HG03575 (cell line): ENCODE measurements at regions not wholly inside any gene's neighbourhood (a gene's known extent, or its start where the extent isn't known, plus 50 kb on each side); places are given as distances from the start of the nearest gene placed in this dataset.

ENCODE experiments used
- ATAC-seq: cut with Tn5 transposase; IDR thresholded peaks from one replicate; pipeline ENCODE4 v1.9.1; 2021; ENCODE audit not compliant: unreplicated experiment, insufficient number of reproducible peaks, low FRiP score; ENCODE audit errors: extremely low read depth

DNA sequence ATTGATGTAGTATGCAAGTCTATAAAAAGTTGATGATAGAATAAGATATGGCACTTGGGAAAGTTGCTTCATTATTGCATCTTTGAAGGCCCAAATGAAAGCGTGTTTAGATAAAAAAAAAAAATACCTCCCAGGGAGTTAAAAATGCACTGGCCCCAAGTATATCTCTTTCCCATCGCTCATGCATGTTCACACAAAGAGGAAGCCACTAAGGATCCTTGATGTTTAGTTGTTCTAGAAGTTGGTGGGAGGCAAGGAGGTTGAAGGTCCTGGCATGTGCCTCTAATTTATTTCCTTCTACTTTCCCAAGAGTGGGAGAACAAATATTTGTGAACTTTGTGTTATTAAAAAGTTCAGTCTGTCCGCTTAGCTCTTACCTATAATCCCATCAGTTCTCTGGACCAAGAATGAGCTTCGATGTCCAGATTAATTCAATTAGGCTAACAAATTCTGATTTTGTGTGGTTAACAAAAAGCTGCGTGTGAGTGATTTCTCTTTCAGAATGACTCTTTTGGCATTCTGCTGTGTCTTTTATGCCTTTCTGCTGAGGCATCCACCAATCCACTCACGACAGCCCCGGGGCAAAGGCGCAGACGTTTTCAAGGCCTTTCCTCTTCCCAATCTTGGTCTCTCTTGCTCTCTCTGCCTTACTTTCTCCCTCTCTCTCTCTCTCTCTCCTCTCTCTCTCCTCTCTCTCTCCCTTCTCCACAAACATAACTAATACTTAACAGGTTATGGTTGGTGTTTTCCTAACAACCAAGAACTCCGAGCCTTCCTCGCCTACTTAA lies 135.1 kb upstream of the ERCC6L2 start:
- no peak for ATAC-seq

DNA sequence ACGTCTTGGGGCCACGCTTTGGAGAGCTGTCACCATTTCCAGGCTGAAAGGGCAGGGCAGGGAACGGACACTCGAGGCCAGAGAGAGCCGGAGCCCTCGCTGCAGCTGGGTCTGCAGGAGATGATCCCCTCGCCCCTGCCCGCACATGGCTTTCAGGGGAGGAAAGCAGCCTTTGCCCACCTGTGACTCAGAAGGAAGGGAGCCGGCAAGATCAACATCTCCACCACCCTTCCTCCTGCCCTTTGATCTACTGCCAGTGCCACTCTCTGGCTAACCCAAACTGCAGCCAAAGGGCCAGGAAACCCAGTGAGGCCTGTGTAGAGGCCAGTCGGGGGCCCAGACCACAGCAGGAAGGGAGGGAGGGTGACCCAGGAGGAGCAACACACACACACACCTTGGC lies 137.1 kb upstream of the ERCC6L2 start:
- ATAC-seq = no peak

DNA sequence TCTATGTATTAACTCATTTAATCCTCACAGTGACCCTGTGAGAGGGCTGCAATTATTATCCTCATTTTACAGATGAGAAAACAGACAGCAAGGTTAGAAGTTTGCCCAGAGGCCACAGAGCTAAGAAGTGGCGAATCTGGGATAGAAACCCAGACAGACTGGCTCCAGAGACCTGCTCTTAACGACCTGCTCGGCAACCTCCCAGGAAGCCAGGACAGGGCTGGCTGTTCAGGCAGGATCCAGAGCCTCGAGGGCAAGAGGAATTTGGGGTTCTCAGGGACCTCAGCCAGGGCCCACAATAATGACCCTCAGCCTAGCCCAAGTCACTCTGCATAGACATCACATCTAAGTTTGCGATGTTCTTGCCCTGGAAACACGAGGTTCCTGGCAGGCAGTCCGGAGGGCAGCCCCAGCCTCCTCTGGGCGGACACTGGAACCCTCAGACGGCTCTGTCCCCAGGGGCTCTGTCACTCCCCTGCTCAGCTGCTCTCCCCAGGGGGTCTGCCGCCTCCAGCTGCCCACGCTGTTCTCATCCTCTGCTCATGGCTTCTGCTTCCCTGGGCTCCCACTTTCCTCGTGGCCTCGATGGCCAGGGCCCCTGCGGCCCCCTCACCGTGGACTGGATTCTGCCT lies 138.5 kb upstream of the ERCC6L2 start:
- ATAC-seq = no peak

DNA sequence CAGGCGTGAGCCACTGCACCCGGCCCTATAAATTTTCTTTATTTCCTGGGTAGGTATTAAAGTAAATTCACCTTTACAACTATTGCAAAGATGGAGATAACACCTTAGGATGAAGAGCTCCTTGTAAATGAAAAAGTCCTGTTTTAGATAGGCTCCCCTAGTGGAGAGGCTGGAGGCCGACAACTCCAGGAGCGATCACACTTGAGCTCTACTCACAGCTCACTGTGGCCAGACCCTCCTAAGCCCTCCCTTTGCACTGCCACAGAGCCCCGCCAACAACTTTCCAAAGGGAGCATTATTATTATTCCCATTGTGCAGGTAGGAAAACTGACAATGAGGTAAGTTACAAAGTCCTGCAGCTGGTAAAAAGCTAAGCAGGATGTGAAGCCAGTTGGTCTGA lies 139.1 kb upstream of the ERCC6L2 start:
- no peak for ATAC-seq

DNA sequence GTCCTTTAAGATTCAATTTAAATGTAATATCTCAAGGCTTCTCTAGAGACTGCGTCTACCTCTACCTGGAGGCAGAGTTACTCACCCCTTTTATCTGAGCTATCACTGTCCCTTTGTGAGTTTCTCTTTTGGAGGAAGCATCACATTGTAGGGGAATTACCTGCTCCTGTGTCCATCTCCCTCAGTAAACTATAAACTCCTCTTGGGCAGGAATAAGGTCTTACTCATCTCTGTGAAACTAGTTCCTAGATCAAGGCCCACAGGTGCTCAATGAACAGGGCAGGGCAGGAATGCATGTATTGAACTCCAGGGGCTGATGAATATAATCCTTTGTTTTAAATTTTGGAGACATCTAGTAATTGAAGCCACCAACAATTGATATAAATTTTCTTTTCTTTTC lies 139.8 kb upstream of the ERCC6L2 start:
- ATAC-seq = no peak

DNA sequence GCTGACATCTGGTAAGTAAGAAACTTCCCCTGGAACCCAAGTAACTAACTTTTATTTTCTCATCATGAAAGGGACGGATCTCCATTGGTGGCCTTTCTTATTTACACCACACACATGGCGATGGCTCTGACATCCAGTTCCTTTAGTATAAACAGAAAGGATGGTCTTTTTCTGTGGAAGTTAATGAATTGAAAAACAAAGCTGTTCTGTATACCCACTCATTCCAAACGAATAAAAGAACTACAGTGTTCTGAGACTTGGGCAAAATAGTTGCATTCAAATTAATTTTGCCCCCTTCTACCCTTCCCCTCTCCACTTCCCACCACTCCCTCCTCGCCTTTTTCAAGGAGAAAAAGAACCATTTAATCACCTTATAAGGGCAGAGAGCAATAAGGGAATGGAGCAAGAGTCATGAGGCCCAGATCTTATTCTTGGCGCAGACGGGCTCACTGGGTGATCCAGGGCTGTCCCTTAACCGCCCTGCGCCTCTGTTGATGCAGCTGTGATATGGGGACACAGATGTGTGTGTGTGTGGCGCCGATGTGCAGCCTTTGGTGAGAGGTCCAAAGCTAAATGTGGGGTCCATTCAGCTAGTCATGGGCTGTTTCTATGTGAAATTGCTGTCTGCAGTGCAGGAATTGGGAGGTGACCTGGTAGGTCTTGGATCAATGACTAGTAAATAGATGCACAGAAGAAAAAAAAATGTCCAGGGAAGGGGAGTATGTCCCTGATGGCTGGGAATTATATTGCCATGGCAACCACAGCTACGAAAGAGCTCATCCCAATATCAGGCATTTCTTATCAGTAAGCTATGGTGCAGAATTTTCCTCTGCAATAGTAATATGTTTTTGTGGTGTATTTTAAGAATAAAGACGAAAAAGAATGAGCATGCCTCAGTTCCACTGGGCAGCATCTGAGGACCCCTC lies 141.5 kb upstream of the ERCC6L2 start:
- no peak for ATAC-seq

DNA sequence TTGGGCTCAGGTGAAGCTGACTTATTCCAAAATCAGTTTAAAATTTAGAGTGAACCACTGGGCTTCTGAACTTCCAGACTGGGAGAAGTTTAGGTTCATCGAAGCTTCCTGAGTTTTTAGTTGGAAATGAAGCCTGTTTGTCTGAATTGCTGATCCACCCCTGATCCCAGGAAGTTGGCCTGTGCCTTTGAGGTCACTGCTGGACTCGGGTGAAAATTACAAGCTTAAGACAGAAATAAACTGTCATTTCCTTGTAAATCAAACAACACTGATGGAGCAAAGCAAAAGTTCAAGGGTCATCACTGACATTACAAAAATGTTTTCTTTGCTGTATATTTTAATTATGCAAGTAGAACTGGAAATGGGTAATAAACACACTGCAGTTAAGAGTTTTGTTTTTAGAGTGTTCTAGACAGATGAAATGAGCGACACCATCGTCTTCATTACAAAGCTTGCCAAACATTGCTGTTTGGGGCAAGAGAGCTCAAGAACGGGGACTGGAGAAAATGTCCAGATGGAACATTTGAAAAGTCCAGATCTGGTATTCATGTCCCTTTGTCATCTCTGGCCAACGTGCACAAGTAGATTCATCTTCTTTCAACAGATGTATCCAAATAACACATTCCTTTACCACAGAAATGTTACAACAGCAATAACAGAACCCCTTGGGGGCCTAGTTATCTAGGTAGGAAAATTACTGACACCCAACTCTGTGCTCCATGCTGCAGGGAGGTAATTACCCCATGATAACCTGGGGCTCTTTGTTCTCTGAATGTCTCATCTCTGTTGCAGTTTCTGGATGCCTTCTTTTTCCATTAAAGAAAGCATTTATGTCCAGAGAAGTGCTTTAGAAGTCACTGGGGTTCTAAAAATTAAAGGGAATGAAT lies 142.4 kb upstream of the ERCC6L2 start:
- no peak for ATAC-seq

DNA sequence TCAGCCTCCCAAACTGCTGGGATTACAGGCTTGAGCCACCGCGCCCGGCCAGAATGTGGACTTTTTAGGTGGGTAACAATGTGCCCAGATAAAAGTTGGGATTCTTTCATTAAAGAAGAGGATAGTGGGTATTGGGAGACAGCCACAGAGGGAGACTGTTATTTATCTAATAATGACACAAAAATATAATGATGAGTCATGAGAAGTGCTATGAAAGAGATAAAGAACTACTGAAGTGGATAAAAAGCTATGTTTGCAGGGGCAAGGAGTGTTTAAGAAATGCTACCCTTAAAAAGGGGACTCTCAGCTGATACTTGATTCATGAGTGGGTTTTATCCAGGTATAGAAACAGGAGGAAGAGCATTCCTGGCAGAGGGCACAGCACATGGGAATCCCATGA lies 143.6 kb upstream of the ERCC6L2 start:
- ATAC-seq = no peak

DNA sequence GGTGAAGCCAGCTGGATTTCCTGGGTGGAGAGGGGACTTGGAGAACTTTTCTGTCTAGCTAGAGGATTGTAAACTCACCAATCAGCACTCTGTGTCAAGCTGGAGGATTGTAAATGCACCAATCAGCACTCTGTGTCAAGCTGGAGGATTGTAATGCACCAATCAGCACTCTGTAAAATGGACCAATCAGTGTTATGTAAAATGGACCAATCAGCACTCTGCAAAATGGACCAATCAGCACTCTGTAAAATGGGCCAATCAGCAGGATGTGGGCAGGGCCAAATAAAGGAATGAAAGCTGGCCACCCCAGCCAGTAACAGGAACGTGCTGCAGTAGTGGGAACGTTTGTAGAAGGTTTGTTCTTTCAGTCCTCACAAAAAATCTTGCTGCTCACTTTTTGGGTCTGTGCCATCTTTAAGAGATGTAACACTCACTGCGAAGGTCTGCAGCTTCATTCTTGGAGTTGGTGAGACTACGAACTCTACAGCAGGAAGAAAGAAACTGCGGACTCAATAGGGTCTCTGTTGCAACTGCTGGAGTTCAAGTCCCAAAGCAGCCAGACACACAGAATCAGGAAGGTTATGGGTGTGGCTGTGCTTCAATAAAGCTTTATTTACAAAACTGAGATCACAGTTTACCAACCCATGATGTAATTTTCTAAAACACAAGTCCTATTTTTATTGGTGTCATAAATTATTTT lies 145.7 kb upstream of the ERCC6L2 start:
- ATAC-seq = no peak

DNA sequence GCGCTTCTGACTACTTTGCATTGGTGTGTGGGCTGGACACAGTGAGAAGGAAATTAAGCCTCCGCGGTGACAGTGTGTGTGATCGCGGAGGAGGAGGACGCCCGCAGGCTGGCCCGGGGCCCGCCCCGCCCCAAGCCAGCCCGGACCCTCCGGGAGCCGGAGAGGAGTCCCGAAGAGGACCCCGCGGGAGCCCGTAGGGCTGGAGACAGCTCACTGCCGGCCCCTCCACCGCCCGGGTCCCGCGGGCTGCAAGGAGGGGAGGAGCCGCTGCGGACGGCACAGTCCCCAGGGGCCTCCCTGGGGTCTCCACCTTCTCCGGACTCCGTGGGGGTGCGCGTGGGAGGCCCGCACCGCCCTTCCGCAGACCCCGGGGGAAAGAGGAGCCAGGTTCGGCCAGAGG lies 146.4 kb upstream of the ERCC6L2 start:
- no peak for ATAC-seq

DNA sequence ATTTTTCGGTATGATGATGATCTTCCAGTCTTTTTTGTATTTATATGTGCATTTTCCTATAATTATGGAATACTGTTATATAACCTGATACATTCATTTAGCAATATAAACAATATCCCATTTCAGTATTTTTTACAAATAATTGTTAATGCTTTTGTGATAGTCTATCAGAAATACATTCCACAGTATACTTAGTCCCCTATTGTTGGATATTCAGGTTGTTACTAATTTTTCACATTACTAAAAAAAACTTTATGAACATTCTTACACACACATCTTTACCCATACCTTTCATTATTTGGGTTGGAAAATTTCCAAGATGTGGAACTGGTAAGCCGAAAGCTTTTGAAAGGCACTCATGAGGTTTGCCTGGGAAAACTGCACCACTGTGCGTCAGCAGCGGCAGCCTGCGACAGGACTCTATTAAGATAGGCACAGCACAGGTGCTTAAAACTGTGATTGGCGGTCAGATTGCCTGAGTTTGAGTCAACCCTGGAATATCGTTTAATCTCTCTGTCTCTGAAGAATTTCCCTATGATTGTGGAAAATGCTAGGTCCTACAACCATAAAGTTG lies 147.5 kb upstream of the ERCC6L2 start:
- no peak for ATAC-seq

DNA sequence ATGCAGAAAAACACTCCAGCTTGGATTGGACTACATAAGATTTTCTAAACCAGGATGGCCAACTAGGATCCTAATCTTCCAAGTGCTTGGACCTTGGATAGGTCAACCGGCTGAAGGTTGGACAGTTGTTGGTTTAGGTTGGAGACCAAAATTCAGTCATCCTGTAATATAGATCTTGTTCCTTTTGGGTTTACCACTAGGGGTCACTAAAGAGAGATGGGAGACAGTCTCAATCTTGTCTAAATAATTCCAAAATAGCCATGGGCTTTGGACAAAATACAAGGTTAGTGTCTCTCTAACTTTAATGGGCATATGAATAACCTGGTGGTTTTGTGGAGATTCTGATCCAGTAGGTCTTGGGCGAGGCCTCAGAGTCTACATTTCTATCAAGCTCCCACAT lies 148.7 kb upstream of the ERCC6L2 start:
- ATAC-seq = no peak

DNA sequence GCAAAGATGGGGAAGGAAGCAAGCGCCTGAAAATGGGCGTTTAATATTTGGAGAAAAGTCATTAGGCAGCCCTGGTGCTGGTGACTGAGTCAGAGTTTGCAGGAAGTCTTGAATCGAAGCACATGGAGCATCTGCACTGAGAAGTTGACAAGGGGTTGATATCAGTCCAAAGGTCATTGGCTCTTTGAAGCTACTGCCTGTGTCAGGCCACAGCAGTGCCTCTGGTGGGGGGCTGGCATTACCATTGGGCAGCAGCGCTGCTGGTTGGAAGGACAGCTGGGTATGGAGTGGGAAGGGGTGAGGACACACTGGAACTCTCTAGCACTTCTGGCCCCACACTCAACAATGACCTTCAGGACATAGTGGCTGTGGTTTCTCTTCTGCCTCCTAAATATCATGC lies 150.4 kb upstream of the ERCC6L2 start:
- no peak for ATAC-seq

DNA sequence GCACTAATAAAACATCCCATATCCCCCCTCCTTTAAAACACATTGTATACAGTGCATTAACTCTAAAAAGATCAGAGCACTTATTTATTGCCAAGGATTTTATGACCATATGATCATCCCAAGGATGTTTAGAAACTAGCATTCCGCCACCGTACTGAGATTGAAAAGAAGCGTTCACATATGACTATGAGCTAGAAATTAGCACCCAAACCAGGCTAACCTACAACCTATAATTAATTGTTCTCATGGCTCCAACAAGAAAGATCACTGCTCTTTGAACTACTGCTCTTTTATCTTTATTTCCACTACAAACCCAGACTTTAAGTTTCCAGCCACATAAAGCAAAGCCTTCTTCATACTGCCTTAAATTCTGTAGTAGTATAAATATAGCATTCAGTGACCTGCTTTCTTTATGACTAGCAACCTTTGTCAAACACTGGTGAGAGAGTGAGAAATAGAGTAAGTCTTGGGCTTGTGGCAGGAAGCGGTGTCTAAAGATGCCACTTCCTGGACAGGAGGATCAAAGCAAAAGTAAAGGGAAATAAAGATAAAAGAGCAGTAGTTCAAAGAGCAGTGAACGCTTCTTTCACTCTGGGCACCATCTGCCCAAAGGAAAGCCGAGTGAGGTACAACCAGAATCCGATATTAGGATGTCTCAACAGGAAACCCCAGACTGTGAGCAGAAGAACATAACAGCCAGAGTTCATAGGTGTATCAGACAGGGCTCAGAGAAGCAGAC lies 151.1 kb upstream of the ERCC6L2 start:
- peak; percentile 91 for ATAC-seq

DNA sequence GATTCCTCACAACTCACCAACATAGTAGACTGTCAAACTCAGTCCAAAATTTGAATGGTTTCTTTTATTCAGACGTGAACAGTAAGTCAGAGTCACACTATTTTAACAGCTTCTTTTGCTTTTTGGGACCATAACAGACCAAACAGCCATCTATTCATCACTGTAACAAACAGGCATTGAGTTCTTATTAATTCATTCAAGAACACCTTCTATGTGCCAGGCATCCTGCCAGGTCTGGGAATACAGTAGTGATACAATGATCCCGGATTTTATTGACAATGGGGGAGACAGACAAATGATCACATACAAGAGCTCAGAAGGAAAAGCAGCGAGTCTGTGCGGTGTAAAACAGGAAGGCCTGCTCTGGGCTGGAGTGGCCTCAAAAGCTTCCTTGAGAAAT lies 153.3 kb upstream of the ERCC6L2 start:
- ATAC-seq = no peak

DNA sequence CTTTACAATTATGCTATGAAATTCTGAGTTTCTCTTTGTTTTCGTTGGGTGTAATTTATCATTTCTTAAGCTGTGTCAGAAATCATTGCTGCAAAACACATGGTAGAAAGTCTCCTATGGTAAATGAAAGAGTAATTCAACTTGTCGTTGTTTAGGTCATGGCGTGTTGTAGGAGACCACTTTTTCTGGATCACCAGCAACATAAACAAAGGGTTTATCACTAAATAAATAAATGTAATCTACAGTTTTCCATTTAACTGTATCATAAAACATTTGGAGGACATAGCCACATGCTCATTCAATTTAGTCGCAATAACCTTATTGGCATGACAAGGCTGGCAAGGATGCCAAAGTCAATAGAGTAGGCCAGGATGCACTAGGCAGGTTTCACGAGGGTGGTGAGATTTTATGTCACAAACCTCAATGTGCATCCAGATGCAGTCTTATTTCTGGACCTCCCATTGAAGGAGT lies 154.4 kb upstream of the ERCC6L2 start:
- ATAC-seq = no peak

DNA sequence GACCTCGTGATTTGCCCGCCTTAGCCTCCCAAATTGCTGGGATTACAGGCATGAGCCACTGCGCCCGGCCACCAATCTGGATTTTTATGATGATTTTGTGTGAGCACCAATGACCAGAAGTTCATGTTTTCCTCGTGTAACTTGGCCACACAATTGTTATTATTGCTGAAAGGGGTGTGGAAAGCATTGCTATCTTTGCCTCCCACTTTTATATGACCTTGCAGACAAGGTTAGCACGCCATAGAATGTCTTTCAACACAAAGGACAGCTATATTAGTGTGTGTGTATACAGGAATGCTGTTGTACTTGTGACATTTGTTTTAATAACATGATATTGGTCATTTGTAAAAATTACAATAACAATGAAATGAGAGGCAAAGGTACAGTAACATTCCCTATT lies 155.0 kb upstream of the ERCC6L2 start:
- ATAC-seq = no peak
